Large intestine (tissue), 3 donors: ENCODE measurements at regions not wholly inside any gene's neighbourhood (a gene's known extent, or its start where the extent isn't known, plus 50 kb on each side); places are given as distances from the start of the nearest gene placed in this dataset.
"Not testable (repeated sequence)": the region's sequence is repeated elsewhere in the genome, so short reads cannot be mapped to it uniquely, and the experiment has no call there.

Experiments
- DNase-seq, 2 donors: peaks; one replicate each; pipeline versions ENCODE4 v3.0.0 to v3.0.0-alpha.2; 2013
- H3K27ac ChIP-seq: one replicate; pipeline ENCODE4 v1.5.1; 2013; ENCODE audit warnings: low read length
- H3K27me3 ChIP-seq: 2 replicates; pipeline ENCODE4 v1.6.1; 2013; ENCODE audit warnings: low read length; ENCODE audit not compliant: control insufficient read depth, insufficient read depth
- H3K36me3 ChIP-seq: 2 replicates; pipeline ENCODE4 v1.6.1; 2013; ENCODE audit warnings: low read length; ENCODE audit not compliant: control insufficient read depth, insufficient read depth
- H3K4me1 ChIP-seq: one replicate; pipeline ENCODE4 v1.6.1; 2013; ENCODE audit warnings: low read length; ENCODE audit not compliant: control insufficient read depth, insufficient read depth
- H3K4me3 ChIP-seq: one replicate; pipeline ENCODE4 v1.5.1; 2013; ENCODE audit warnings: low read length
- H3K9me3 ChIP-seq: one replicate; pipeline ENCODE4 v1.6.1; 2013; ENCODE audit warnings: mild to moderate bottlenecking, low read depth, low read length, moderate library complexity; ENCODE audit not compliant: control insufficient read depth
- WGBS: methylation state at CpG from one replicate; pipeline ENCODE4 v1.1.5; 2013; ENCODE audit warnings: low lambda C conversion rate; ENCODE audit not compliant: insufficient coverage; 5-methylcytosine and 5-hydroxymethylcytosine counted together

- H3K27ac ChIP-seq: no peak overlapping the region
- 90% methylated on average over 2 of the region's 8 CpGs for WGBS
- peak in 1 of 2 donors; percentile 12 for DNase-seq
Observed at GRCh38 chr10:33655165-33655815, 320.8 kb upstream of the NRP1 start.

GRCh38 chr10:33653584-33654367, 319.3 kb upstream of the NRP1 start:
- Histone ChIP-seq H3K4me3 (no peak overlapping the region), H3K4me1 (no peaks in the 10 kb centered on the region), H3K27ac (no peak overlapping the region), H3K36me3 (no peaks in the 10 kb centered on the region), H3K9me3 (no peaks in the 10 kb centered on the region), H3K27me3 (peaks cover 2% of the 10 kb centered on the region)
- DNase-seq: no peak
- 93% methylated on average over 2 of the region's 7 CpGs for WGBS

More at GRCh38 chr10:33655165-33655815, 320.8 kb upstream of the NRP1 start:
- H3K9me3 ChIP-seq: no peaks in the 10 kb centered on the region
- H3K27me3 ChIP-seq: peaks cover 2% of the 10 kb centered on the region
- H3K4me1 ChIP-seq: no peaks in the 10 kb centered on the region
- H3K36me3 ChIP-seq: no peaks in the 10 kb centered on the region
- no peak overlapping the region for H3K4me3 ChIP-seq

DNA sequence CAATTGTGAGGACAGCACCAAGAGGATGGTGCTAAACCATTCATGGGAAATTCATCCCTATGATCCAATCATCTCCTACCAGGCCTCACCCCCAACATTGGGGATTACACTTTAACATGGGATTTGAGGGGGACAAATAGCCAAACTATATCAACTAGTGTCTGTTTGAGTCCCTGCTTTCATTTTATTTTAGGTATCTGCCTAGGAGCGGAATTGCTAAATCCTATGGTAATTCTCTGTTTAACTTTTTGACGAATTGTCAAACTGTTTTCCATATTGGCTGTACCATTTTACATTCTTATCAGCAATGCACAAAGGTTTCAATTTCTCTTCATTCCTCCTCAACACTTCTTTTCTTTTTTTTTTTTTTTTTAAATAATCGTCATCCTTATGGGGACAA, 318.4 kb upstream of the NRP1 start:
- Histone ChIP-seq H3K9me3 (no peaks in the 10 kb centered on the region), H3K27ac (no peak overlapping the region), H3K4me1 (no peaks in the 10 kb centered on the region), H3K4me3 (no peak overlapping the region), H3K27me3 (peaks cover 2% of the 10 kb centered on the region), H3K36me3 (no peaks in the 10 kb centered on the region)
- DNase-seq: no peak
- 100% methylated on average over 1 of the region's 3 CpGs for WGBS

- not testable (repeated sequence) for H3K4me1 ChIP-seq, H3K27ac ChIP-seq, H3K27me3 ChIP-seq, DNase-seq, H3K4me3 ChIP-seq, H3K36me3 ChIP-seq, H3K9me3 ChIP-seq
- no CpG with 5 or more reads among the region's 2 CpGs for WGBS
Observed at GRCh38 chr10:33650131-33650530, 315.7 kb upstream of the NRP1 start.

DNA sequence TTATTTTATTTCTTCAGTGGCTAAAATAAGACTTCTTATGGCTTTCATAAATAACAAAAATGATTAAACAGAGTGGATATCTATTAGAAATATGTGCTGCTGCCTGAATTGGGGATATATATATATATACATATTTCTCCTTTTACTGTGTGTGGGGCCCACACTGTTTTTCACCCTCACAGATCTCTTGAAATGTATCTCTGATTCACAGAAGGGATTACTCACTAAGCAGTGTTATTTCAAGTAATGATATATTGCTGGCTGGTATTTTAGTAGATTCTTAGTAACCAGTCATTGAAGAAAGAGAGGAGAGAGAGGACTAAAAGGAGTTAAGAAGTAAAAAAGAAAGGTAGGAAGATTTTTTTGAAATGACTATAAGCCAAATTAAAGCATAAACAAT, 308.6 kb upstream of the NRP1 start:
- Histone ChIP-seq H3K9me3 (no peaks in the 10 kb centered on the region), H3K27ac (no peak overlapping the region)

DNA sequence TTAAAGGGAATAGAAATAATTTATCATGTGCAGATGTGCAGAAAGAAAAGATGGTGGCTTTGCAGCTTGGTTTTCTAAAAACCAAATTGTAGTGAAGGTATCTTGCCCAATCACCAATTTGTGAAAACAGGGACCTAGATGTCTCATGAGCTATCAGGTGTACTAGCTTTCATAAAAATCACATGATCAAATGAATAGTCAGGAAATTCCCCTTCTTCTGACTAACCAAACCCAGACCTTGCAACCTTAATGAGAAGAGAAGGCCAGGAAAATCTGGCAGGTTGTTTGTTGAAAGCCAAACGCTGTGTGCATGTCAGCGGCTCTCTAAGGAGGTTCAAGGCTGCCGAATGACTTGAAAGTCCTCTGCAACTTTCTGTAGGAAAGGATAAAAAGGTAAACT, 304.4 kb upstream of the NRP1 start:
- no peak for DNase-seq

More for the DNA sequence above, 308.6 kb upstream of the NRP1 start:
- no peak overlapping the region for H3K4me3 ChIP-seq
- DNase-seq: no peak
- no peaks in the 10 kb centered on the region for H3K36me3 ChIP-seq
- H3K27me3 ChIP-seq: no peaks in the 10 kb centered on the region
- H3K4me1 ChIP-seq: no peaks in the 10 kb centered on the region

DNA sequence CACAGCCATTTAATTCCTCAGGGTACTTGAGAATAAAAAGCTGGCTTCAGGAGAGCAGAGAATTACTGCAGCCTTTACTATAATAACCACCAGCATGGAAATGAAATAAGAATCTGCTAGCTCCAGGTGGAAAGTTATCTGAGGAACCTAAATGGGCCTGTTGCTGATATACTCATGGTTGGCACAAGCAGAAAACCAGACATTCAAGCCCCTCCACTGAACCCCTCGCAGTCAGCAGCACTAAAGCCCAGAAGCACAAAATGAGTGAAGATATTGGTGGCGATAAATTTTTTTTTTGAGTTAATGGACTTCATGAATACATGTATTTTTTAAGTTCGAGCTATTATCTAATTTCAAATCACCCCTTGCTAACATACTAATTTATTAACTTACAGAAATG, 303.9 kb upstream of the NRP1 start:
- Histone ChIP-seq H3K27me3 (no peaks in the 10 kb centered on the region), H3K9me3 (no peaks in the 10 kb centered on the region), H3K4me1 (no peaks in the 10 kb centered on the region), H3K36me3 (no peaks in the 10 kb centered on the region), H3K4me3 (no peak overlapping the region), H3K27ac (no peak overlapping the region)
- WGBS: 100% methylated on average over 1 of the region's 3 CpGs
- no peak for DNase-seq

More for the DNA sequence above, 304.4 kb upstream of the NRP1 start:
- H3K9me3 ChIP-seq: no peaks in the 10 kb centered on the region
- no peaks in the 10 kb centered on the region for H3K36me3 ChIP-seq
- H3K27ac ChIP-seq: no peak overlapping the region
- no CpG with 5 or more reads among the region's 3 CpGs for WGBS
- H3K4me3 ChIP-seq: no peak overlapping the region
- H3K4me1 ChIP-seq: no peaks in the 10 kb centered on the region
- no peaks in the 10 kb centered on the region for H3K27me3 ChIP-seq

GRCh38 chr10:33635967-33636515, 301.6 kb upstream of the NRP1 start:
- H3K27ac ChIP-seq: no peak overlapping the region
- no peak for DNase-seq
- no peaks in the 10 kb centered on the region for H3K9me3 ChIP-seq
- 100% methylated on average over 1 of the region's 6 CpGs for WGBS
- H3K4me1 ChIP-seq: no peaks in the 10 kb centered on the region
- H3K36me3 ChIP-seq: no peaks in the 10 kb centered on the region
- no peaks in the 10 kb centered on the region for H3K27me3 ChIP-seq
- no peak overlapping the region for H3K4me3 ChIP-seq

- no peaks in the 10 kb centered on the region for H3K9me3 ChIP-seq
- no peak overlapping the region for H3K4me3 ChIP-seq
- no peaks in the 10 kb centered on the region for H3K4me1 ChIP-seq
- H3K27me3 ChIP-seq: peaks cover 2% of the 10 kb centered on the region
- no peak overlapping the region for H3K27ac ChIP-seq
- DNase-seq: no peak
- no peaks in the 10 kb centered on the region for H3K36me3 ChIP-seq
Observed at GRCh38 chr10:33632432-33632831, 298.0 kb upstream of the NRP1 start.

- H3K27me3 ChIP-seq: peaks cover 2% of the 10 kb centered on the region
- no peak overlapping the region for H3K4me3 ChIP-seq
- H3K27ac ChIP-seq: no peak overlapping the region
- peak in 1 of 2 donors; percentile 11 for DNase-seq
- 100% methylated on average over 1 of the region's 3 CpGs for WGBS
- H3K9me3 ChIP-seq: no peaks in the 10 kb centered on the region
- H3K36me3 ChIP-seq: no peaks in the 10 kb centered on the region
- no peaks in the 10 kb centered on the region for H3K4me1 ChIP-seq
Observed at GRCh38 chr10:33631991-33632390, 297.5 kb upstream of the NRP1 start.
